SU-DHL-6 (cell line): ENCODE measurements at regions not wholly inside any gene's neighbourhood (a gene's known extent, or its start where the extent isn't known, plus 50 kb on each side); places are given as distances from the start of the nearest gene placed in this dataset.

Experiments
- CTCF ChIP-seq: fragments of 200-600 bp; sonication (generic); IDR thresholded peaks from one replicate; pipeline ENCODE4 v1.5.1; 2017; ENCODE audit warnings: antibody characterized with exemption, mild to moderate bottlenecking, low read length, moderate library complexity; ENCODE audit not compliant: insufficient read depth, poor library complexity, severe bottlenecking
- EZH2phosphoT487 ChIP-seq: fragments of 200-600 bp; sonication (generic), shearing (Covaris generic); conservative IDR thresholded peaks from 2 replicates; pipeline ENCODE4 v1.6.1; 2018; ENCODE audit warnings: mild to moderate bottlenecking, antibody characterized with exemption, low read length, moderate library complexity, mixed read lengths

GRCh38 chr9:11577522-11577921 is 964.7 kb upstream of the PTPRD start:
- TF ChIP-seq CTCF (no peak), EZH2phosphoT487 (no peak)
